GM10266 (cell line): ENCODE measurements at regions not wholly inside any gene's neighbourhood (a gene's known extent, or its start where the extent isn't known, plus 50 kb on each side); places are given as distances from the start of the nearest gene placed in this dataset.

Source experiments
- DNase-seq: peaks from one replicate; pipeline ENCODE4 v3.0.0; 2012; ENCODE audit errors: extremely low spot score
- TF ChIP-seq, protein P1 (sequence below): IDR thresholded peaks from 2 replicates; pipeline ENCODE4 v1.5.1; 2012; ENCODE audit warnings: mild to moderate bottlenecking, low read depth; ENCODE audit not compliant: control insufficient read depth, insufficient read depth; ENCODE audit errors: missing control alignments

DNA sequence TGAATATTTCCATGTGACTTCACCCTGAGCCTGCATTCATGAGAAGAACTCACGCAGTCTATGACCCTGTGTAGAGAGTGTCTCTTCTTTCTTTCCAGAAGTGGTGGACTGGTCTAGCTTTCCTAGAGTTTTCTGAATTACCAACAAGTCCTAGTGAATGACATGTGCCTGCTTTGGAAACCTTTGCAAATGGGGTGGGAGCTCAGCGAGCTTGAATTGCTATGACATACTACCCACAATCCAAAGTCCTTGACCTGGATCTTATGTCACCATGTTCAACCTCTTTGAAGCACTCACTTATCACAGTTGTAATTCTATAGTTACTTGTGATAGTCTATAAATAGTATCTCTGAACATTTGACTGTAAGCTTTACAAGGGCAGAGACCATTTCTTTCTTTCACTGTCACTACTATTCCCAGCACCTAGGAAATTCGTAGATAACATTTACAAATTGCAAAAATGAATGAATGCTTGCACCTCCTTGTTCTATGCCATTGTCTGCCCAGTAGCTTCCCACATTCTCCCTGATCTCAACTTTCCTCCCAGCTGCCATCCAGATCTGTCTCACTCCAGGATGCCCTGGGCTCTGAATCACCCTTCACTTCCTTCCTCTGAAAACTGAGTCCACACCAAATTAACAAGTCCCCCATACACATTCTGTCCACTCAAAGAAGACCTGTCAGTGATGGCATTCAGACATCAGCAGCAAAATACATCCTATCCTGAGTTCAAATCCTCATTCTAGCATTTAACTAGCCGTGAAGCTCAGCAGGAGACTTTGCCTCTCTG lies 201.9 kb upstream of the SESN3 start:
- TF ChIP-seq, protein P1, sequence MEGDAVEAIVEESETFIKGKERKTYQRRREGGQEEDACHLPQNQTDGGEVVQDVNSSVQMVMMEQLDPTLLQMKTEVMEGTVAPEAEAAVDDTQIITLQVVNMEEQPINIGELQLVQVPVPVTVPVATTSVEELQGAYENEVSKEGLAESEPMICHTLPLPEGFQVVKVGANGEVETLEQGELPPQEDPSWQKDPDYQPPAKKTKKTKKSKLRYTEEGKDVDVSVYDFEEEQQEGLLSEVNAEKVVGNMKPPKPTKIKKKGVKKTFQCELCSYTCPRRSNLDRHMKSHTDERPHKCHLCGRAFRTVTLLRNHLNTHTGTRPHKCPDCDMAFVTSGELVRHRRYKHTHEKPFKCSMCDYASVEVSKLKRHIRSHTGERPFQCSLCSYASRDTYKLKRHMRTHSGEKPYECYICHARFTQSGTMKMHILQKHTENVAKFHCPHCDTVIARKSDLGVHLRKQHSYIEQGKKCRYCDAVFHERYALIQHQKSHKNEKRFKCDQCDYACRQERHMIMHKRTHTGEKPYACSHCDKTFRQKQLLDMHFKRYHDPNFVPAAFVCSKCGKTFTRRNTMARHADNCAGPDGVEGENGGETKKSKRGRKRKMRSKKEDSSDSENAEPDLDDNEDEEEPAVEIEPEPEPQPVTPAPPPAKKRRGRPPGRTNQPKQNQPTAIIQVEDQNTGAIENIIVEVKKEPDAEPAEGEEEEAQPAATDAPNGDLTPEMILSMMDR, result no peak
- DNase-seq, result no peak

- TF ChIP-seq, protein P1, result no peak
- no peak for DNase-seq
Observed at GRCh38 chr11:95429376-95429907, 198.4 kb upstream of the SESN3 start.

DNA sequence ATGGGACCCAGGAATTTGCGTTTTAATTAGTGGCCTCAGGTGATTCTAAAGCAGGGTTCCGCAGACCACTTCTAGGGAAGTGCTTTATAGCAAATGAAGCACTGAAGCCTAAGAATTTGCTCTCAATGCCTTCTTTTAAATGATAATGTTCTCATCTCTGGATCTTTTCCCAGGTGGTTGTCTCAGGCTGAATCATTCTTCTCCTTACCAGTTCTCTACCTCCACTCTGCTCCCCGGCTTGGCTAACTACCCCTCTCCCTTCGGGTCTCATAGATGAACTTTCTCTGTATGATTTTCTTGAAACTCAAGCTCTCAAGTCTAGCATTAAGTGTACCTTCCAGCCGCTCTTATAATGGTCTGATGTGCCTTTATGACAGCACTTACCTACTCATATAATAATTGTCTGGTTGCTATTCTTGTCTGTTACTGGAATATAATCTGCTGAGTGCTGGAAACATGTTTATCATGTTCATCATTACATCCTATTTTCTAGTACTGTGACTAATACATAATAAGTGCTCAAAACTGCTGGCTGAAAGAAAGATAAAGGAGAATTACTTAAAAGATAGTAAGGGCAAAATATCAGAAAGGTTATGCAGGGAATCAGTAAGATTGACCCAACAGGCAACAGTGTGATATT lies 195.9 kb upstream of the SESN3 start:
- TF ChIP-seq, protein P1, result no peak
- DNase-seq, result no peak

GRCh38 chr11:95419915-95420314 lies 188.9 kb upstream of the SESN3 start:
- TF ChIP-seq, protein P1, result no peak
- no peak for DNase-seq

GRCh38 chr11:95418916-95419315 lies 187.9 kb upstream of the SESN3 start:
- no peak for DNase-seq
- TF ChIP-seq, protein P1, result no peak

DNA sequence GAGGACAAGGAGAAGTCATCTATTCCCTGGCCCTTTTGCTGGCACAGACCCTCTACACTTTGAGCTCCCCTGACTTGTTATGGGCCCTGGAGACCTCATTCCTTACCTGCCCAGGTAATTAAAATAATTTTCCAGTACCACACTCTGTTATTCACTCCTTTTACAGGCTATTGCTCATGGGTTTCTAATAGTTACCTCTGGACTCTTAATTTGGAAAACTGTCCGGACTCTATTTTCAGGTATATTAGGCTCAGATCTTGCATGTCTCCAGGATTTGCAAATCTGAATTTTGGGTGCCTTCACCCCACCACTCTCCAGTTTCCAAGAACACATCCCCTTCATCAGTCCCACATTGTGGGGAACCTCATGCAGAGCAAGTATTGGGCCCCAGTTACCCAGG lies 186.8 kb upstream of the SESN3 start:
- TF ChIP-seq, protein P1, result no peak
- DNase-seq, result no peak

GRCh38 chr11:95415837-95416304 lies 184.9 kb upstream of the SESN3 start:
- no peak for DNase-seq
- TF ChIP-seq, protein P1, result no peak
